Posterior cingulate gyrus (tissue), 11 donors: ENCODE measurements at regions not wholly inside any gene's neighbourhood (a gene's known extent, or its start where the extent isn't known, plus 50 kb on each side); places are given as distances from the start of the nearest gene placed in this dataset.
"Not testable (repeated sequence)": the region's sequence is repeated elsewhere in the genome, so short reads cannot be mapped to it uniquely, and the experiment has no call there.

Source experiments
- DNase-seq, 10 donors: peaks; one replicate each; pipeline versions ENCODE4 v3.0.0 to v3.0.0-alpha.2; 2020 to 2021; ENCODE audit warnings: mixed read lengths in 3 of 10
- intact Hi-C: fragments of 100-400 bp; cut with DNase I; formaldehyde crosslinking; loops from one replicate; pipeline ENCODE4 v1.15.1; 2023

GRCh38 chrX:3512150-3512549 is 165.7 kb upstream of the MXRA5 start:
- DNase-seq, intact Hi-C loops: not testable (repeated sequence)

GRCh38 chrX:3509934-3510333 is 163.5 kb upstream of the MXRA5 start:
- intact Hi-C loops: no loop called here
- DNase-seq: no peak

GRCh38 chrX:3504916-3505315 is 158.5 kb upstream of the MXRA5 start:
- no peak for DNase-seq
- intact Hi-C loops: no loop called here

- peak in 2 of 10 donors; percentile 6 to 17 for DNase-seq
- intact Hi-C loops: no loop called here
Measured at GRCh38 chrX:3501833-3502535, 155.5 kb upstream of the MXRA5 start.

- intact Hi-C loops, DNase-seq: not testable (repeated sequence)
Measured at GRCh38 chrX:3495836-3496769, 149.7 kb upstream of the MXRA5 start.

GRCh38 chrX:3493605-3494004 is 147.2 kb upstream of the MXRA5 start:
- intact Hi-C loops: no loop called here

GRCh38 chrX:3485727-3486126 is 139.3 kb upstream of the MXRA5 start:
- intact Hi-C loops: no loop called here
- DNase-seq: no peak

More at GRCh38 chrX:3493605-3494004, 147.2 kb upstream of the MXRA5 start:
- DNase-seq: no peak

- intact Hi-C loops: no loop called here
- DNase-seq: no peak
Measured at GRCh38 chrX:3479026-3479425, 132.6 kb upstream of the MXRA5 start.

GRCh38 chrX:3476973-3477372 is 130.5 kb upstream of the MXRA5 start:
- DNase-seq: no peak
- intact Hi-C loops: no loop called here

GRCh38 chrX:3470211-3470679 is 123.8 kb upstream of the MXRA5 start:
- DNase-seq, intact Hi-C loops: not testable (repeated sequence)

GRCh38 chrX:3468031-3468430 is 121.6 kb upstream of the MXRA5 start:
- no peak for DNase-seq
- intact Hi-C loops: no loop called here

GRCh38 chrX:3465017-3465416 is 118.6 kb upstream of the MXRA5 start:
- intact Hi-C loops: no loop called here
- DNase-seq: no peak

GRCh38 chrX:3462166-3462508 is 115.7 kb upstream of the MXRA5 start:
- no peak for DNase-seq
- intact Hi-C loops: no loop called here

- DNase-seq: no peak
- intact Hi-C loops: no loop called here
Measured at GRCh38 chrX:3461397-3462165, 115.1 kb upstream of the MXRA5 start.

- DNase-seq: no peak
- intact Hi-C loops: no loop called here
Measured at GRCh38 chrX:3455796-3456195, 109.3 kb upstream of the MXRA5 start.

- no peak for DNase-seq
- intact Hi-C loops: no loop called here
Measured at GRCh38 chrX:3451571-3451970, 105.1 kb upstream of the MXRA5 start.

GRCh38 chrX:3450881-3451570 is 104.6 kb upstream of the MXRA5 start:
- DNase-seq: no peak
- intact Hi-C loops: no loop called here

- intact Hi-C loops: no loop called here
- DNase-seq: no peak
Measured at GRCh38 chrX:3449287-3449686, 102.8 kb upstream of the MXRA5 start.

- intact Hi-C loops: no loop called here
- no peak for DNase-seq
Measured at GRCh38 chrX:3448563-3448962, 102.1 kb upstream of the MXRA5 start.

- DNase-seq: no peak
- intact Hi-C loops: no loop called here
Measured at GRCh38 chrX:3445806-3446490, 99.5 kb upstream of the MXRA5 start.
